Posterior vena cava (tissue), 2 donors: ENCODE measurements at regions not wholly inside any gene's neighbourhood (a gene's known extent, or its start where the extent isn't known, plus 50 kb on each side); places are given as distances from the start of the nearest gene placed in this dataset.
A peak's percentile ranks its signal among the peaks of the same experiment; 100 is the strongest.
"Not testable (repeated sequence)": the region's sequence is repeated elsewhere in the genome, so short reads cannot be mapped to it uniquely, and the experiment has no call there.

Experiments
- DNase-seq: peaks from one replicate; pipeline ENCODE4 v3.0.0-alpha.2; 2020; ENCODE audit warnings: low spot score
- intact Hi-C, 2 donors: fragments of 100-400 bp; cut with DNase I; formaldehyde crosslinking; loops; one replicate each; pipeline versions ENCODE4 v1.14.1 to v1.14.2; 2022 to 2023
- donor health status: DM: yes; HTN: yes; CAD: no.
- donor health status: DM: yes; HTN: yes; CAD: no.

DNA sequence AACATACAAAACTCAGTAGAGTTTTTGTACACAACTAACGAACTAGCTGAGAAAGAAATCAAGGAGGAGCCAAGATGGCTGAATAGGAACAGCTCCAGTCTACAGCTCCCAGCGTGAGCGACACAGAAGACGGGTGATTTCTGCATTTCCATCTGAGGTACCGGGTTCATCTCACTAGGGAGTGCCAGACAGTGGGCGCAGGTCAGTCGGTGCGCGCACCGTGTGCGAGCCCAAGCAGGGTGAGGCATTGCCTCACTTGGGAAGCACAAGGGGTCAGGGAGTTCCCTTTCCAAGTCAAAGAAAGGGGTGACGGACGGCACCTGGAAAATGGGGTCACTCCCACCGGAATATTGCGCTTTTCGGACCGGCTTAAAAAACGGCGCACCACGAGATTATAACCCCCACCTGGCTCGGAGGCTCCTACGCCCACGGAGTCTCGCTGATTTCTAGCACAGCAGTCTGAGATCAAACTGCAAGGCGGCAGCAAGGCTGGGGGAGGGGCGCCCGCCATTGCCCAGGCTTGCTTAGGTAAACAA lies 200.3 kb downstream of the NKX6-1 start:
- DNase-seq, intact Hi-C loops: not testable (repeated sequence)

GRCh38 chr4:84298023-84298718 lies 200.9 kb downstream of the NKX6-1 start:
- DNase-seq: no peak
- intact Hi-C loops: no loop called here

DNA sequence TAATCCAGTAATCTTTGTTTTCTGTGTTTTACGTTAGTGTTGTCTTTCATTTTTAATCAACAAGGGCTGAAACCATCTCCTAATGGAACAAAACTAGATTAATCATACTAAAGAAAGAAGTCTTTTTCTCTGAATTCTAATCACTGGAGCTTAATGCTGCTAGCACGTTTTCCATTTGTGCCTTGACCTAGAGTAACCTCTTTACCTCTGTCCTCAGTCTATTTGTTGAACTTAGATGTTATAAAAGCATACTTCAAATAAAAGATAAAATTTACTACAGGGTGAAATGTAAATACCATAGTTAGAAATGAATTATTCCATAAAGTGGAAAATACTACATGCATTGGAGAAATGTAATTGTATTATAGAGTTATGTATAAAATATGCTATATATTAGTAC lies 207.1 kb downstream of the NKX6-1 start:
- intact Hi-C loops: no loop called here
- no peak for DNase-seq

GRCh38 chr4:84286048-84286447 lies 213.0 kb downstream of the NKX6-1 start:
- intact Hi-C loops: no loop called here
- no peak for DNase-seq

DNA sequence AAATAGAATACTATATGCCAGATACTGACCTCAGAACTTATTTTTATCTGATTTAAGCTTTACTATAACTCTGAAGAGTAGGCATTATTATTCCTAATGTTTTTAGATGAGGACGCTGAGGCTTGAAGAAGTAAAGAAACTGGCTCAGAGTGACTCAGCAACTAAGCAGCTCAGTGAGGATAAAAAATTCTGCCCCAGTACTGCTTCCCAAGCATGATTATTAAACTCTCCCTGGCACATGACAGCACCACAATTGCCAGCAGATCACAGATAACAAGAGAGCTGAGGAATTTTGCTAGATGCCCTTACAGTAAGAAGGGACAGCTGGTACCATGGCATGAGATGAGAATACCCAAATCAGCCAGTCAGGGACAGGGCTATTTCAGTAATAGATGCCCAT lies 219.4 kb downstream of the NKX6-1 start:
- DNase-seq: no peak
- intact Hi-C loops: no loop called here

DNA sequence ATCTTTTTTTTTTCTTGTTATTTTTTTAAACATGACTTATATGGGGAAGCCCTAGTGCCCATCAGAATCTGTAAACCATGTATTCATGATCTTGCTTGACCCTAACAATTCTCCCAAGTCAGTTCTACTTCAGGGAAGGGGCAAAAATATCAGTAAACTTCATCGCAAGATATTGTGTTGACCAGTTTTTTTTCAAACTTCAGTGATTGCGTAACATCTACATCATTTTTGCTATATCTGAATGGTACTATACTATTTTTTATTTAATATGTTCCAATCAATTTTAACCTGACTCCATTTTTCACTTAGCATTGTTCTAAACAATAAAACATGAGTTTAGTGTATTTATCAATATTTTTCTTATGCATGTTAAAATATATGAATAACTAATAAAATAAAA lies 221.2 kb downstream of the NKX6-1 start:
- intact Hi-C loops: no loop called here
- DNase-seq: no peak

GRCh38 chr4:84276752-84277151 lies 222.3 kb downstream of the NKX6-1 start:
- no peak for DNase-seq
- intact Hi-C loops: no loop called here

- DNase-seq: no peak
- intact Hi-C loops: no loop called here
Measured at GRCh38 chr4:84269536-84270044, 229.5 kb downstream of the NKX6-1 start.

DNA sequence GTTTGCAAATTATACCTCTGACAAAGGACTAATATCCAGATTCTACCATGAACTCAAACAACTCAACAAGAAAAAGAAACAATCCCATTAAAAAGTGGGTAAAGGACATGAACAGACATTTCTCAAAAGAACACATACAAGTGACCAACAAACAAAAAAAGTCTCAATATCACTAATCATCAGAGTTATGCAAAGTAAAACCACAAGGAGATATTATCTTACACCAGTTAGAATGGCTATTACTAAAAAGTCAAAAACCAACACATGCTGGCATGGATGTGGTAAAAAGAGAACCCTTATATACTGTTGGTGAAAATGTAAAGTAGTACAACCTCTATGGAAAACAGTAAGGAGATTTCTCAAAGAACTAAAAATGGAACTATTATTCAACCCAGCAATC lies 234.4 kb downstream of the NKX6-1 start:
- no peak for DNase-seq
- intact Hi-C loops: no loop called here

GRCh38 chr4:84263415-84263814 lies 235.7 kb downstream of the NKX6-1 start:
- intact Hi-C loops: no loop called here
- no peak for DNase-seq

- intact Hi-C loops: no loop called here
- no peak for DNase-seq
Measured at GRCh38 chr4:84260495-84260894, 238.6 kb downstream of the NKX6-1 start.

DNA sequence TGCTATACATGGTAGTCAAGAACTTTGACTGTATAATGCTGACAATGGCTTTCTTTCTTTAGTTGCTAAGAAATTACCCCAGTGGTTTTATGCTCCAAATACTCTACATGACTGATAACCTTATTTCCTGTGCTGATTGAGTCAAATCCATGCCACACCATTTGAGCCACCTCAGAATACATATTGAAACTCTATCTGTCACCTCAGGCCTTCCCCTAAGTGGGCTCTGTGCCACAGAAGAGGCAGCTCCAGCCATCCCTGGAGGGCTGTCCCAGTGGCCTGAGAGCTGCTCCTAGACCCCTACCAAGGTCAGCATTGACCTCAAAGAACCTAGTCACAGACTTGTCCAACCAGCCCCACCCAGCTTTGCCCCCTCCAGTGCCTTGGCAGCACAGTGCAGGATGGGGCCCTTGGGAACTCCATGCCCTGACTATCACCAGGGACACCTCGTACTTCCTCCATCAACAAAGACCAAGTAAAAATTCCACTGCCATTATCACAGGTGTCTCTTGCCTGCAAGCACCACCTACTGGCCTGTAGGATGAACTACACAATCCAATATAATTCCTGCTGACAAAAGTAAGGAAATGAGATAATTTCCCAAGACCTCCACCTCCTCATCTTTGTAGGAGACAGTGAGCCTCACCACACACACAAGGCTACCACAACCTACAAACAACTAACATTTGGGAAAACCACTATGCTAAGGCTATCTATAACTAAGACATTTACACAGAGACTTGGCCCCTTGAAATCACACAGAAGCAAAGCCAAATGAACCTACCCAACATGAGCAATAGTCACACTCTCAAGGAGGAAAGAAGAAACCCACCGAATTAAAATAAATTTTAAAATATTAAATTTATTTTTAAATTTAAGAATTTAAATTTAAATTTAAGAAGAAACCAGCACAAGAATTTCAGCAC lies 239.9 kb downstream of the NKX6-1 start:
- intact Hi-C loops: no loop called here
- no peak for DNase-seq

GRCh38 chr4:84254537-84254936 lies 244.6 kb downstream of the NKX6-1 start:
- no peak for DNase-seq
- intact Hi-C loops: no loop called here

DNA sequence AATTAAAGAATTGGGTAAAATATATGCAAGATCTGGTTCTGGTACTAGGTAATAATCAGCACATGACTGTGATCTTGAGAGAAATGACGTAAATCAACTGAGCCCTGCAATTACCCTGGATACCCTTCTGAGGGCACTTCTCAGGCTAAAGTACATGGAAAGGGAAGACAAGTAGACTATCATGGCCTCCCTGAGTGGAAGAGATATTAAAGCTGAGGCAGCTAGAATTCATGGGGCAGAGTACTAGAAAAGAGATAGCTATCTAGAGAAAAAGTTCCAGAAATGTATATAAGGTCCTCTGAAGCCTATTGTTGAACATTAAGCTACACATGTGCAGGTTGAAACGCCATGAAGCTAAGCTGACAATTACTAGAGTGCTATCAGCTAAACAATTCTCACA lies 249.6 kb downstream of the NKX6-1 start:
- intact Hi-C loops: no loop called here
- no peak for DNase-seq

- DNase-seq, intact Hi-C loops: not testable (repeated sequence)
Measured at GRCh38 chr4:84245042-84245441, 254.1 kb downstream of the NKX6-1 start.

GRCh38 chr4:84244346-84244801 lies 254.7 kb downstream of the NKX6-1 start:
- intact Hi-C loops: not testable (repeated sequence)
- DNase-seq: peak; percentile 74

- DNase-seq: no peak
- intact Hi-C loops: no loop called here
Measured at GRCh38 chr4:84243685-84244084, 255.4 kb downstream of the NKX6-1 start.

DNA sequence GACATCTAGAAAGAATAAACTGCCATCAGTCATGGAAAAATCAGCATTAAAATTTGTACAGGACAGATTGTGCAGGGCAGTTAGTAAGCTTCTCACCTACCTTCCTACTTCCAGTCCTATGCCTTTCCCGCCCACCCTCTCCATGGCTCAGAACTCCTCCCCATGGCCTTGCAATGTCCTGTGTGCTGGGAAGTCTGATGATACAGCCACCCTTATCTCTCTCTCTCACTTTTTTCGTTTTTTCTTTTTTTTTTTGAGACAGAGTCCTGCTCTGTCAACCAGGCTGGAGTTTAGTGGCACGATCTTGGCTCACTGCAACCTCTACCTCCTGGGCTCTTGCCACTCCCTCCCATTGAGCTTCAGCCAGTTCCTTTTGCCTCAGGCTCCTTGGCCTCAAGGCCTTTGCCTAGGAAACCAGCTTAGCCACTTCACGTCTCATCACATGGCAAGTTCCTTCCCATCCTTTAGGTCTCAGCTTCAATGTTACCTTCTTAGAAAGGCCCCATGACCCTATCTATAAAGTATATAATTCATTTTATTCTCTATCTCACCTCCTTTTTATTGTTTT lies 259.7 kb downstream of the NKX6-1 start:
- intact Hi-C loops: no loop called here

GRCh38 chr4:84238247-84239090 lies 260.6 kb downstream of the NKX6-1 start:
- intact Hi-C loops: no loop called here
- no peak for DNase-seq

More for the DNA sequence above, 259.7 kb downstream of the NKX6-1 start:
- DNase-seq: no peak
